DMS 273 (cell line): ENCODE measurements at regions not wholly inside any gene's neighbourhood (a gene's known extent, or its start where the extent isn't known, plus 50 kb on each side); places are given as distances from the start of the nearest gene placed in this dataset.
"Not testable (repeated sequence)": the region's sequence is repeated elsewhere in the genome, so short reads cannot be mapped to it uniquely, and the experiment has no call there.

Experiments
- DNase-seq: peaks from one replicate; lab custom pipeline; 2025; ENCODE audit not compliant: unreplicated experiment; lab: John Stamatoyannopoulos, UW

- no peak for DNase-seq
These were observed 631.9 kb downstream of the SLCO4C1 start for GRCh38 chr5:101664071-101664791.

- DNase-seq: no peak
These were observed 632.5 kb downstream of the SLCO4C1 start for GRCh38 chr5:101663543-101663942.

- no peak for DNase-seq
These were observed 633.8 kb downstream of the SLCO4C1 start for GRCh38 chr5:101662263-101662662.

GRCh38 chr5:101658433-101658832 lies 637.7 kb downstream of the SLCO4C1 start:
- no peak for DNase-seq

GRCh38 chr5:101653996-101654395 lies 642.1 kb downstream of the SLCO4C1 start:
- no peak for DNase-seq

- DNase-seq: no peak
These were observed 648.2 kb downstream of the SLCO4C1 start for GRCh38 chr5:101647861-101648260.

GRCh38 chr5:101643794-101644193 lies 652.3 kb downstream of the SLCO4C1 start:
- DNase-seq: no peak

- no peak for DNase-seq
These were observed 658.5 kb downstream of the SLCO4C1 start for GRCh38 chr5:101637599-101637998.

- DNase-seq: not testable (repeated sequence)
These were observed 668.3 kb downstream of the SLCO4C1 start for GRCh38 chr5:101627770-101628169.

GRCh38 chr5:101626572-101626971 lies 669.5 kb downstream of the SLCO4C1 start:
- DNase-seq: no peak

- peak; percentile 6 for DNase-seq
These were observed 685.0 kb downstream of the SLCO4C1 start for GRCh38 chr5:101611039-101611438.

GRCh38 chr5:101608322-101608721 lies 687.8 kb downstream of the SLCO4C1 start:
- no peak for DNase-seq

GRCh38 chr5:101605700-101606099 lies 690.4 kb downstream of the SLCO4C1 start:
- no peak for DNase-seq

GRCh38 chr5:101600614-101601013 lies 695.5 kb downstream of the SLCO4C1 start:
- no peak for DNase-seq

- DNase-seq: peak; percentile 55
These were observed 687.3 kb upstream of the ST8SIA4 start for GRCh38 chr5:101590384-101590783.

GRCh38 chr5:101585366-101585765 lies 682.3 kb upstream of the ST8SIA4 start:
- no peak for DNase-seq

GRCh38 chr5:101580591-101580990 lies 677.5 kb upstream of the ST8SIA4 start:
- DNase-seq: no peak

GRCh38 chr5:101574017-101574416 lies 670.9 kb upstream of the ST8SIA4 start:
- DNase-seq: no peak

GRCh38 chr5:101561018-101561417 lies 657.9 kb upstream of the ST8SIA4 start:
- no peak for DNase-seq

- no peak for DNase-seq
These were observed 640.7 kb upstream of the ST8SIA4 start for GRCh38 chr5:101543780-101544179.

- DNase-seq: peak; percentile 8
These were observed 636.2 kb upstream of the ST8SIA4 start for GRCh38 chr5:101539315-101539714.

GRCh38 chr5:101535626-101536025 lies 632.5 kb upstream of the ST8SIA4 start:
- DNase-seq: no peak

- DNase-seq: no peak
These were observed 631.5 kb upstream of the ST8SIA4 start for GRCh38 chr5:101534491-101535110.
